ENCODE measurements at regions not wholly inside any gene's neighbourhood (a gene's known extent, or its start where the extent isn't known, plus 50 kb on each side); places are given as distances from the start of the nearest gene placed in this dataset.
A peak's percentile ranks its signal among the peaks of the same experiment; 100 is the strongest.

DNA sequence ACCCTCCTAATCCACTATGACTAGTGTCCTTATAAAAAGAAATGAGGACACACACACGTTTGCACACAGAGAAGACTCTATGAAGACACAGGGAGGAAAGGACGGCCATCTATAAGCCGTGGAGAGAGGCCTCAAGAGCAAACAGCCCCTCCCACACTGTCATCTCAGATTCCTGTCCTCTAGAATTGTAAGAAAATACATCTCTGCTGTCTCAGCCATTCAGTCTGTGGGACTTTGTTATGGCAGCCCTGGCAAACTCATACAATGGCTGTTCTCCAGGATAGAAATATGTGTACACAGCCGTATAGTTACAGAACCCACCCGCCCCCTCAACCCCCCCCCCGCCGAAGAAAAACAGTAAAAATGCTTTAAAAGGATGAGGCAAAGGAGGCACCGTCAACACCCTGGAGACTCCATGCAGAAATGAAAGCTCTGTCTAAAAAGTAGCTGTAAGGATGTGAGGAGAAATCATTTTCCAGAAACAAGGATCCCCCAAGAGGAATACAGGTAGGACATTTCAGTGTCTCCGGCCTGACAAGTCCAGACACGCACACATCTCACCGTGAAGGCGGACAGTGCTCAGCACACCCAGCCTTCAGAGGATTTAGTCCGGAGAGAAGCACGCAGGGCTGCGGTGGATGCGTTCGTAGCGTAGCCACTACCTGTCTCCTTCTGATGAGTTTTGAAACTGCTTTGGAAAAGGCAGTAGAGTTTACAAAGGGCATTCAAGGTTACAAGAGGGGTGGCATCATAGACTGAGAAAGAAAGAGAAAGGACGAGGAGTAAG lies 110.8 kb upstream of the ERCC6L2 start:
- Histone ChIP-seq H3K9me3 (ENCODE audit: control insufficient read depth in 1 of 2, low read length in 2 of 2) (no peaks in the 10 kb centered on the region), H3K4me1 (ENCODE audit: control insufficient read depth in 1 of 2, insufficient read depth in 2 of 2, low read length in 2 of 2) (no peaks in the 10 kb centered on the region), H3K4me3 (ENCODE audit: low read depth in 1 of 2, low read length in 2 of 2) (peak overlapping the region in 1 of 2 donors; percentile 7), H3K36me3 (ENCODE audit: control insufficient read depth in 1 of 2, insufficient read depth in 2 of 2, low read length in 2 of 2) (no peaks in the 10 kb centered on the region), H3K9ac (ENCODE audit: low read depth in 1 of 2, low read length in 2 of 2) (no peak overlapping the region), H3K27me3 (ENCODE audit: control insufficient read depth in 1 of 2, insufficient read depth in 2 of 2, low read length in 2 of 2) (no peaks in the 10 kb centered on the region), H3K27ac (ENCODE audit: low read depth, low read length) (no peak overlapping the region)

DNA sequence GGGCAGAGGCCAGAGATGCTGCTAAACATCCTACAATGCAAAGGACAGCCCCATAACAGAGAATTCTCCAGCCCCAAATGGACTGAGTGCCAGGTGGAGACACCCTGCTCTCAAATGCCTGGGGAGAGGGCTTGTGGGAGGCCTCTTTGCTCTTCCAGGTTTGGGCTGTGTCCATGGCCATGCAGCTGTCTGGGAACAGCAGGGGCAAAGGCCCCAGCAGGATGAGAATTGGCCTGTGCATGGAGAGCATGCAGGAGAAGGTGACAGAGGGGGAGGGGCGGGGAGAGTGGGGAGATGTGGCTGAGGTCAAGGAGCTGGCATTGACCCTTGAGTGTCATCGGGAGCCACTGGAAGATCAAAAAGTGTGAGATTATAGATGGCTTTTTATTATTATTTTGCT lies 111.5 kb upstream of the ERCC6L2 start:
- no peaks in the 10 kb centered on the region for H3K27me3 ChIP-seq (ENCODE audit: control insufficient read depth in 1 of 2, insufficient read depth in 2 of 2, low read length in 2 of 2)
- no peaks in the 10 kb centered on the region for H3K9me3 ChIP-seq (ENCODE audit: control insufficient read depth in 1 of 2, low read length in 2 of 2)
- H3K4me3 ChIP-seq (ENCODE audit: low read depth in 1 of 2, low read length in 2 of 2) = no peak overlapping the region
- no peaks in the 10 kb centered on the region for H3K4me1 ChIP-seq (ENCODE audit: control insufficient read depth in 1 of 2, insufficient read depth in 2 of 2, low read length in 2 of 2)
- H3K36me3 ChIP-seq (ENCODE audit: control insufficient read depth in 1 of 2, insufficient read depth in 2 of 2, low read length in 2 of 2) = no peaks in the 10 kb centered on the region
- no peak overlapping the region for H3K9ac ChIP-seq (ENCODE audit: low read depth in 1 of 2, low read length in 2 of 2)
- H3K27ac ChIP-seq (ENCODE audit: low read depth, low read length) = no peak overlapping the region

DNA sequence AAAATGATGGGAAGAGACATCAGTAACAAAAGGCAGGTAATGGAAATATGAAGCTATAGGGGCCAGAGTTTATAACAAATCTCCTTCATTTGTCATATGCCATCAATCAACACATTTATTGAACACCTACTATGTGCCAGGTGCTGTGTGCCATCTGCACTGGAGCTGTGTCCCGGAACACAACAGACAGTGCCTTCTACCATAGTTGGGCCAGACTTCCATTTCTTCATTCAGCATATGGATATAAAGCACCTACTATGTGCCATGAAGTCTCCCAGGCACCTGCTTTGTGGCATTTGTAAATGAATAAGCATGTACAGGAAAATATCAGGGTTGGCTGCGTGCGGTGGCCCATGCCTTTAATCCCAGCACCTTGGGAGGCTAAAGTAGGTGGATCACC lies 112.5 kb upstream of the ERCC6L2 start:
- no peak overlapping the region for H3K4me3 ChIP-seq (ENCODE audit: low read depth in 1 of 2, low read length in 2 of 2)
- no peaks in the 10 kb centered on the region for H3K4me1 ChIP-seq (ENCODE audit: control insufficient read depth in 1 of 2, insufficient read depth in 2 of 2, low read length in 2 of 2)
- no peak overlapping the region for H3K9ac ChIP-seq (ENCODE audit: low read depth in 1 of 2, low read length in 2 of 2)
- no peak overlapping the region for H3K27ac ChIP-seq (ENCODE audit: low read depth, low read length)
- H3K27me3 ChIP-seq (ENCODE audit: control insufficient read depth in 1 of 2, insufficient read depth in 2 of 2, low read length in 2 of 2) = no peaks in the 10 kb centered on the region
- no peaks in the 10 kb centered on the region for H3K36me3 ChIP-seq (ENCODE audit: control insufficient read depth in 1 of 2, insufficient read depth in 2 of 2, low read length in 2 of 2)
- no peaks in the 10 kb centered on the region for H3K9me3 ChIP-seq (ENCODE audit: control insufficient read depth in 1 of 2, low read length in 2 of 2)

DNA sequence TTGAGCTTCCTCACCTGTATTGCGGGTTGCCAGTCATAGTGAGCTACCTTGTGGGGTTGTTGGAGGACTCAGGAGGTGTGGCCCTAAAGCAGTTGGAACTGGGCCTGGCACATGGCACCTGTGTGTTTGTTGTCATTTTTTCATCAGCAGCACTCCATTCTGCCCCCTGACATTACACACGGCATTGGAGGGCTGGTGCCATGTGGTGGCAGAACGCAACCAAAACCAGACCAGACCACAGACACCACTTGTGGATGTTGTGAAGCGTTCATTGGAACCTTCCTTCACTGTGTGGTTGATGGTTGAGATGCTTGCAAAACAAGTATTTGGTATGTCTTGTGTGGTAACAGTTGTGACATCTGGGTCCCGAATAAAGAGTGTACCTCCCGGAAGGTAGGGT lies 113.2 kb upstream of the ERCC6L2 start:
- H3K27me3 ChIP-seq (ENCODE audit: control insufficient read depth in 1 of 2, insufficient read depth in 2 of 2, low read length in 2 of 2) = no peaks in the 10 kb centered on the region
- H3K4me1 ChIP-seq (ENCODE audit: control insufficient read depth in 1 of 2, insufficient read depth in 2 of 2, low read length in 2 of 2) = peaks cover 0 to 4% of the 10 kb centered on the region in 2 donors
- H3K9ac ChIP-seq (ENCODE audit: low read depth in 1 of 2, low read length in 2 of 2) = no peak overlapping the region
- H3K27ac ChIP-seq (ENCODE audit: low read depth, low read length) = no peak overlapping the region
- no peaks in the 10 kb centered on the region for H3K9me3 ChIP-seq (ENCODE audit: control insufficient read depth in 1 of 2, low read length in 2 of 2)
- H3K4me3 ChIP-seq (ENCODE audit: low read depth in 1 of 2, low read length in 2 of 2) = no peak overlapping the region
- H3K36me3 ChIP-seq (ENCODE audit: control insufficient read depth in 1 of 2, insufficient read depth in 2 of 2, low read length in 2 of 2) = no peaks in the 10 kb centered on the region

DNA sequence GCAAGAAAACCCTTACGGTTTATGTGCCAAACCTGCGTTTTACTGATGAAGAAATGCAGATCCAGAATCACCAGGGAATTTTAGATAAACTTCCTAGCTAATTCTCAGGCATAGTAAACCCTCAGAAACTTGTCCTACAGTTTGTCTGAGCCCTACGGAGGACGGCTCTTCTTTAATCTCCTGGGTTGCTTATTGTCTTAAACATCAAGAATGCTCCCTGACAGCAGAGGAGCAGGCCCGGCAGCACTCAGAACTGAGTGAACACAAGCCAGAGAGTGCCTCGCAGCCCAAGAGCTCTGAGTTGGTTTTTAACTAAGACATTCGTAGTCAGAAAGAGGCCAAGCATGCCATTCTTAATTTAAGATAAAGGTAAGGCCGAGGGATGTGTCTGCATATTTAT lies 114.7 kb upstream of the ERCC6L2 start:
- Histone ChIP-seq H3K36me3 (ENCODE audit: control insufficient read depth in 1 of 2, insufficient read depth in 2 of 2, low read length in 2 of 2) (no peaks in the 10 kb centered on the region), H3K9ac (ENCODE audit: low read depth in 1 of 2, low read length in 2 of 2) (no peak overlapping the region), H3K9me3 (ENCODE audit: control insufficient read depth in 1 of 2, low read length in 2 of 2) (no peaks in the 10 kb centered on the region), H3K4me1 (ENCODE audit: control insufficient read depth in 1 of 2, insufficient read depth in 2 of 2, low read length in 2 of 2) (peaks cover 0 to 4% of the 10 kb centered on the region in 2 donors), H3K27ac (ENCODE audit: low read depth, low read length) (no peak overlapping the region), H3K27me3 (ENCODE audit: control insufficient read depth in 1 of 2, insufficient read depth in 2 of 2, low read length in 2 of 2) (no peaks in the 10 kb centered on the region), H3K4me3 (ENCODE audit: low read depth in 1 of 2, low read length in 2 of 2) (no peak overlapping the region)

DNA sequence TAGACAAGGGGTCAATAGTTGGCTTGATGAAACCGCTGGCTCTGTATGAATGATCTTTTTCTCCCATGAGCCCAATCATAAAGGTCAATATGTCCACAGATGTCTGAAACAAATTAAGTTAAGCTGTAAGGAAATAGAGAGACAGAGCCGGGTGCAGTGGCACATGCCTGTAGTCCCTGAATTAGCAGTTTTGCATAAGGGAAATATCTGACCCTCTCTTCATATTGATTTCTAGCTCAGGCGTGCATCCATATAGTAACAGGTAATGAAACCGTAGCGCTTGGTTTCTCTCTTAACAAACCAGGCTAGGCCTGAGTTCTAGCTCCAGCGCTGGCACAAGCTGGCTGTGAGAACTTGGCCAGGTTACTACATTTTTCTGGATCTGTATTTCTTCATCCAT lies 118.1 kb upstream of the ERCC6L2 start:
- no peak overlapping the region for H3K27ac ChIP-seq (ENCODE audit: low read depth, low read length)
- no peak overlapping the region for H3K4me3 ChIP-seq (ENCODE audit: low read depth in 1 of 2, low read length in 2 of 2)
- H3K27me3 ChIP-seq (ENCODE audit: control insufficient read depth in 1 of 2, insufficient read depth in 2 of 2, low read length in 2 of 2) = no peaks in the 10 kb centered on the region
- no peaks in the 10 kb centered on the region for H3K36me3 ChIP-seq (ENCODE audit: control insufficient read depth in 1 of 2, insufficient read depth in 2 of 2, low read length in 2 of 2)
- no peak overlapping the region for H3K9ac ChIP-seq (ENCODE audit: low read depth in 1 of 2, low read length in 2 of 2)
- peaks cover 6 to 20% of the 10 kb centered on the region in 2 donors for H3K4me1 ChIP-seq (ENCODE audit: control insufficient read depth in 1 of 2, insufficient read depth in 2 of 2, low read length in 2 of 2)
- no peaks in the 10 kb centered on the region for H3K9me3 ChIP-seq (ENCODE audit: control insufficient read depth in 1 of 2, low read length in 2 of 2)

DNA sequence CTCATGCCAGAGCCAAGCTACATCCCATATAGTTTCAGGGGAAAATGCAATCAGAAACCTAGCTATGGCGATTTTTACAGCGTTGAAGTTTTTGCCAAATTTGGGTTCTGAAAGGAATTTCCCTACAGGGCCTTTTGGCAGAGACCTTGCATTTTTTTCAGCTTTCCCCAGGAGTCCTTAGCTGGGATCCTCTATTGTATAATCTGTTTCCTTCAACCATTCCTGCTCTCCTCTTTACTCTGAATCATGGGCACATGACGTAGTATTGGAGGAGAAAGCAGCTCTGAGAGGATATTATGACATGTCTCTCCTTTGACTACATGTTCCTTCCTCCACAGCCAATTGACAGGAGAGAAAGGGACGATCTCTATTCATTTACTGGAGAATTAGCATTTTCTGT lies 118.5 kb upstream of the ERCC6L2 start:
- Histone ChIP-seq H3K27ac (ENCODE audit: low read depth, low read length) (no peak overlapping the region), H3K4me1 (ENCODE audit: control insufficient read depth in 1 of 2, insufficient read depth in 2 of 2, low read length in 2 of 2) (peaks cover 6 to 20% of the 10 kb centered on the region in 2 donors), H3K9ac (ENCODE audit: low read depth in 1 of 2, low read length in 2 of 2) (no peak overlapping the region), H3K9me3 (ENCODE audit: control insufficient read depth in 1 of 2, low read length in 2 of 2) (no peaks in the 10 kb centered on the region), H3K4me3 (ENCODE audit: low read depth in 1 of 2, low read length in 2 of 2) (no peak overlapping the region), H3K36me3 (ENCODE audit: control insufficient read depth in 1 of 2, insufficient read depth in 2 of 2, low read length in 2 of 2) (no peaks in the 10 kb centered on the region), H3K27me3 (ENCODE audit: control insufficient read depth in 1 of 2, insufficient read depth in 2 of 2, low read length in 2 of 2) (no peaks in the 10 kb centered on the region)

DNA sequence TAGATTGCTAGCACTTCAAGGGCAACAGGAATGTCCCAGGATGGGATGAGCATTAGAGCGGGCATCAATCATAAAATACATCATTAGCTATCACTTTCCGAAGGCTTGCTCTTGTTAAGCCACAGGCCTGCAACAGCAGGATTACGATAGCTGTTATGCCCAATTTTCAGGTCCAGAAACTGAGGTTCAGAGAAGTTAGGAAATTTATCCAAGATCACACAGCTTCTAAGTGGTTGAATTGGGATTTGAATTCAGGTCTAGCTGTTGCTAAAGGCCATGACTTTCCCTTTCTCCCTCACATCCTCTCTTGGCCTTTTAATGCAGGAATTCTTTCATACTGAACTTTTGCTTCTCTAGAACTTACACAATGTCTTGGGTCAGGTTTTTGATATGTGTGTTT lies 119.4 kb upstream of the ERCC6L2 start:
- H3K4me1 ChIP-seq (ENCODE audit: control insufficient read depth in 1 of 2, insufficient read depth in 2 of 2, low read length in 2 of 2) = peaks cover 6 to 20% of the 10 kb centered on the region in 2 donors
- peaks cover 0 to under 1% of the 10 kb centered on the region in 2 donors for H3K27me3 ChIP-seq (ENCODE audit: control insufficient read depth in 1 of 2, insufficient read depth in 2 of 2, low read length in 2 of 2)
- no peak overlapping the region for H3K27ac ChIP-seq (ENCODE audit: low read depth, low read length)
- no peak overlapping the region for H3K4me3 ChIP-seq (ENCODE audit: low read depth in 1 of 2, low read length in 2 of 2)
- H3K36me3 ChIP-seq (ENCODE audit: control insufficient read depth in 1 of 2, insufficient read depth in 2 of 2, low read length in 2 of 2) = no peaks in the 10 kb centered on the region
- no peak overlapping the region for H3K9ac ChIP-seq (ENCODE audit: low read depth in 1 of 2, low read length in 2 of 2)
- H3K9me3 ChIP-seq (ENCODE audit: control insufficient read depth in 1 of 2, low read length in 2 of 2) = no peaks in the 10 kb centered on the region

DNA sequence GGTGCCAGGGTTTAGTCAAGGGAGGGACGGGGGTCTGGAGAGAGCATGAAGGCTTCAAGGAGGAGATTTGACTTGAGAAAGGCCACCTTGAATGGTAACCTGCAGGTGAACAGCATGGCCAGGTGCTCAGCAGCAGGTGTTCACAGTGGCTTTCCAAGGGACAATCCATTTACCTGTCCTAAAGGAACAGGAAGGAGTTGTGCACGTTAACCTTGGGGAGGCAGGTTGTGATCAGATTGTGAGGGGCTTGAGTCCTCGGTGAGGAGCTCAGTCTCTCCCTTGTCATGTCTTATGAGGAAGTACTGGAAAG lies 120.1 kb upstream of the ERCC6L2 start:
- Histone ChIP-seq H3K27me3 (ENCODE audit: control insufficient read depth in 1 of 2, insufficient read depth in 2 of 2, low read length in 2 of 2) (peaks cover 0 to 3% of the 10 kb centered on the region in 2 donors), H3K4me3 (ENCODE audit: low read depth in 1 of 2, low read length in 2 of 2) (no peak overlapping the region), H3K4me1 (ENCODE audit: control insufficient read depth in 1 of 2, insufficient read depth in 2 of 2, low read length in 2 of 2) (peaks cover 6 to 20% of the 10 kb centered on the region in 2 donors), H3K9me3 (ENCODE audit: control insufficient read depth in 1 of 2, low read length in 2 of 2) (no peaks in the 10 kb centered on the region), H3K9ac (ENCODE audit: low read depth in 1 of 2, low read length in 2 of 2) (no peak overlapping the region), H3K36me3 (ENCODE audit: control insufficient read depth in 1 of 2, insufficient read depth in 2 of 2, low read length in 2 of 2) (no peaks in the 10 kb centered on the region), H3K27ac (ENCODE audit: low read depth, low read length) (no peak overlapping the region)

DNA sequence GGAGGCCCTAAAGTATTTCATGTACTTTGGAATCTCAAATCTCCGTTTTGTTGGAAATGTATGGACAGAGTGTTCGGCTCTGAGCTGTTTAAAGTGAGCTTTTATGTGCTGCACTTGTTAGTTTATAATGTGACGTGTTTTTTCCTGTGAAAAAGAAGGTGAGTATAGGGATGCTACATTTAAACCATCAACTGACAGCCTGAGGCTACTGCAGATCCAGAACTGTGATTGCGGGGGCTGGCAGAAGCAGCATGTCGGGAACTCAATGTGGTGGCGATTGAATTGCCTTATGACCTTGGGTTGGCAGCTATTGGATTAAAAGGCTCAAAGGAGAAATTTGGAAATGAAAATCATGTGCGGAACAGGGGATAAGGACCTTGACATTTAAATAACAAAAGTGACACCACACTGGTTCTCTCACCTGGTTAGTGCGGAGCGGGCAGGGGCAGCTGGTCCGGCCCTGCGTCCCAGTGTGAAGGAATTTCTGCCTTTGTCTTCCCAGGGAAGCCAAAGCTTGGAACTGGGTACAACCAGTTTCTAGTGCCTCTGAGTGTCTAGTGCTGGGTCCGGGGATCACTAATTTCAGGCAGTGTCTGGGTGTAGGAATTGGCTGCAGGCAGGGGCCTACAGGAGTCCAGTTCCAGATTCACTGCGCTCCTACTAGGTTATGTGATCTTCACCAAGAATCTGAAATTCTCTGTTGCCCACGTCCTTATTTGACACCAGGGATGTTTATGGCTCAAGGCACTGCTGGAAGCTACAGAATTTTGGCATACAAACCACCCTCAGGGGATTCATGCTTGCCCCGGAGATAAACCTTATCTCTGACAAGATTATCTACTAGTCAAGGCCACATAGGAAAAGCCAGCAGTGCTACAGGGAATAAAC lies 120.7 kb upstream of the ERCC6L2 start:
- no peaks in the 10 kb centered on the region for H3K36me3 ChIP-seq (ENCODE audit: control insufficient read depth in 1 of 2, insufficient read depth in 2 of 2, low read length in 2 of 2)
- H3K4me1 ChIP-seq (ENCODE audit: control insufficient read depth in 1 of 2, insufficient read depth in 2 of 2, low read length in 2 of 2) = peaks cover 6 to 20% of the 10 kb centered on the region in 2 donors
- peak overlapping the region; percentile 30 for H3K27ac ChIP-seq (ENCODE audit: low read depth, low read length)
- H3K27me3 ChIP-seq (ENCODE audit: control insufficient read depth in 1 of 2, insufficient read depth in 2 of 2, low read length in 2 of 2) = peaks cover 0 to 3% of the 10 kb centered on the region in 2 donors
- no peak overlapping the region for H3K4me3 ChIP-seq (ENCODE audit: low read depth in 1 of 2, low read length in 2 of 2)
- H3K9ac ChIP-seq (ENCODE audit: low read depth in 1 of 2, low read length in 2 of 2) = no peak overlapping the region
- H3K9me3 ChIP-seq (ENCODE audit: control insufficient read depth in 1 of 2, low read length in 2 of 2) = no peaks in the 10 kb centered on the region
